Kidney (tissue), 13 donors: ENCODE measurements at regions not wholly inside any gene's neighbourhood (a gene's known extent, or its start where the extent isn't known, plus 50 kb on each side); places are given as distances from the start of the nearest gene placed in this dataset.

ENCODE experiments used
- DNase-seq, 5 donors: peaks; one replicate each; pipeline ENCODE4 v3.0.0-alpha.2; 2013 to 2020
- FAIRE-seq: peaks from 2 replicates; lab custom pipeline; 2012; peaks lifted over from hg19 to GRCh38; lab: Jason Lieb, UNC
- H3K27ac ChIP-seq, 2 donors: one replicate each; pipeline ENCODE4 v1.7.0; 2013; ENCODE audit warnings: low read depth in 2 of 2, low read length in 2 of 2, inconsistent platforms in 1 of 2
- H3K27me3 ChIP-seq: one replicate; pipeline ENCODE4 v1.7.1; 2013; ENCODE audit warnings: low read length, inconsistent platforms; ENCODE audit not compliant: control insufficient read depth, insufficient read depth
- H3K36me3 ChIP-seq, 3 donors: one replicate each; pipeline versions ENCODE4 v1.7.0 to v1.7.1; 2013; ENCODE audit warnings: low read length in 3 of 3, control low read depth in 1 of 3, inconsistent platforms in 1 of 3; ENCODE audit not compliant: insufficient read depth in 3 of 3, control insufficient read depth in 2 of 3
- H3K4me1 ChIP-seq, 3 donors: one replicate each; pipeline versions ENCODE4 v1.7.0 to v1.7.1; 2013; ENCODE audit warnings: low read length in 3 of 3, inconsistent platforms in 1 of 3, low read depth in 1 of 3; ENCODE audit not compliant: control insufficient read depth in 2 of 3, insufficient read depth in 2 of 3
- H3K4me3 ChIP-seq, 3 donors: one replicate each; pipeline versions ENCODE4 v1.7.0 to v1.8.1; 2013; ENCODE audit warnings: low read length in 3 of 3, control low read depth in 1 of 3, inconsistent platforms in 1 of 3
- H3K9ac ChIP-seq, 3 donors: one replicate each; pipeline versions ENCODE4 v1.7.0 to v1.7.1; 2013; ENCODE audit warnings: low read length in 3 of 3, control low read depth in 1 of 3, inconsistent platforms in 1 of 3
- H3K9me3 ChIP-seq, 3 donors: one replicate each; pipeline versions ENCODE4 v1.7.0 to v1.7.1; 2013; ENCODE audit warnings: low read length in 3 of 3, control low read depth in 1 of 3, inconsistent platforms in 1 of 3; ENCODE audit not compliant: control insufficient read depth in 2 of 3, insufficient read depth in 1 of 3
- CTCF ChIP-seq: IDR thresholded peaks from 3 replicates; pipeline ENCODE4 v1.5.1; 2012; ENCODE audit warnings: mild to moderate bottlenecking, moderate library complexity, borderline replicate concordance; ENCODE audit not compliant: insufficient read depth; ENCODE audit errors: extremely low read depth
- intact Hi-C: fragments of 100-400 bp; cut with DNase I; formaldehyde crosslinking; loops from one replicate; pipeline ENCODE4 v1.11.1; 2022
- donor health status: control.
- donor health status: control.
- donor health status: control.
- donor health status: control.
- donor health status: control.
- donor health status: DM: yes; HTN: yes; CAD: no.
- donor health status: Normal renal cell carcinoma (clear cell type).

DNA sequence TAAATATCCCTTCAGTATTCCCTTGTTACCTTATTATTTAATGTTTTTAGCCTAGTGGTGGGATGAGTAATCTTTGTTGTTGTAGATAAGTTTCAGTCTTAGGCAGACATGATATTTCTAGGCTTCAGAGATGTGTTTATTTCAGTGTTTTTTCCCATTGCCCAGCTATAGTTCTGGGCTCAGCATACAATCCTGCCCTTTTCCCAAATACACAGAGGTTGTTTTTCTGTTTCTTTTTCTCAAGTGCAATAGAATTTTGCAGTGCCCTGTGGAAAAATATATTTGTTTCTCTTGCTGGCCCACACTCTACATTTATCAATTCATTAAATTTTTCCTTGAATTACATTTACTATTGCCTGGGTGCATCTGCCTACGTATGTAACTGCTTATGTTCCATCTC is 321.8 kb downstream of the KCNJ3 start:
- no peak for FAIRE-seq

DNA sequence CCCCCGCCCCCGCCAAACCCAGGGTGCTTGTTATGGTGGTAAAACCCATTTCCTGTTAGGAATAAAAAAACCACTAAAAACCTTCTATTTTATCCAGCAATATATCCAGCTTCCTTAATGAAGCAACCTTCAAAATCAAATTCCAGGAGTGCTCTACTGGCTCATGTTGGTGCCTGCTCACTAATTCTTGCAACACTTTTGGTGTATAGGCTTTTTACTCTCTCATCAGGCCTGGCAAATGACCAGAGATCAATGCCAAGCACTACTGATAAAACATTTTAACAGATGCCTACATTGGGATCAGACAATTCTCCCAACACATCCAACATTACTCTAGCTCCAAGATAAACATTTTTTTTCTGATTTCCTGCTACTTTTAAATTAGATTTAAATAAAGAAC is 312.4 kb downstream of the KCNJ3 start:
- H3K9ac ChIP-seq, result no peak overlapping the region
- no peak overlapping the region for H3K27ac ChIP-seq
- intact Hi-C loops, result no loop called here
- H3K4me3 ChIP-seq, result no peak overlapping the region
- DNase-seq (no peak), FAIRE-seq (no peak)
- H3K36me3 ChIP-seq, result no peaks in the 10 kb centered on the region
- H3K9me3 ChIP-seq, result no peaks in the 10 kb centered on the region
- no peaks in the 10 kb centered on the region for H3K27me3 ChIP-seq
- H3K4me1 ChIP-seq, result no peaks in the 10 kb centered on the region
- TF ChIP-seq CTCF, result no peak

More for the DNA sequence above, 321.8 kb downstream of the KCNJ3 start:
- no peak for DNase-seq
- H3K4me1 ChIP-seq, result no peaks in the 10 kb centered on the region
- H3K27ac ChIP-seq, result no peak overlapping the region
- no peak overlapping the region for H3K9ac ChIP-seq
- no peaks in the 10 kb centered on the region for H3K27me3 ChIP-seq
- intact Hi-C loops, result no loop called here
- H3K36me3 ChIP-seq, result no peaks in the 10 kb centered on the region
- H3K4me3 ChIP-seq, result no peak overlapping the region
- H3K9me3 ChIP-seq, result no peaks in the 10 kb centered on the region
- no peak for TF ChIP-seq CTCF

DNA sequence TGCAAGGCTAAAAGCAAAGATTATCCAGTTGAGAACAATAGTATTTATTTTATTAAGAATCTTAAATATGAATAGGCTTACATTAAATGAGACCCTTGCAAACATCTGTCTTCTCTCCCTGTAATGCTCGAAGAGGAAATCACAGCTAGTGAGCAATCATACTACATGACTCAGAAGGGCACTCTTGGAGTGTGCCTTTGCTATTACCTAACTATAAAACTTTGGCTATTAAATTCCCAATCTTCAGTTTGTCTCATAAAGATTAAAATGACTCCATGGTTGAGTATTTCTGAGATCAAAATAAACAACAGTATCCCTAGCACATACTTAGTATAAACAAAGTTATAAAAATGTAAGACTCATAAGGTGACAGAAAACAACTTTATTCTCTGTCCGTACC is 296.9 kb downstream of the KCNJ3 start:
- no peaks in the 10 kb centered on the region for H3K9me3 ChIP-seq
- H3K4me1 ChIP-seq, result no peaks in the 10 kb centered on the region
- no peaks in the 10 kb centered on the region for H3K27me3 ChIP-seq
- TF ChIP-seq CTCF, result no peak
- intact Hi-C loops, result no loop called here
- FAIRE-seq (no peak), DNase-seq (no peak)
- H3K36me3 ChIP-seq, result no peaks in the 10 kb centered on the region
- H3K27ac ChIP-seq, result no peak overlapping the region
- no peak overlapping the region for H3K4me3 ChIP-seq
- no peak overlapping the region for H3K9ac ChIP-seq

GRCh38 chr2:154992826-154993225 is 294.3 kb downstream of the KCNJ3 start:
- no peaks in the 10 kb centered on the region for H3K4me1 ChIP-seq
- TF ChIP-seq CTCF, result no peak
- no peak for FAIRE-seq
- H3K36me3 ChIP-seq, result no peaks in the 10 kb centered on the region
- H3K9ac ChIP-seq, result no peak overlapping the region
- DNase-seq, result peak in 2 of 5 donors; percentile 9 to 59
- no peak overlapping the region for H3K27ac ChIP-seq
- H3K9me3 ChIP-seq, result no peaks in the 10 kb centered on the region
- no peak overlapping the region for H3K4me3 ChIP-seq
- intact Hi-C loops, result no loop called here
- H3K27me3 ChIP-seq, result no peaks in the 10 kb centered on the region
